ENCODE measurements at regions not wholly inside any gene's neighbourhood (a gene's known extent, or its start where the extent isn't known, plus 50 kb on each side); places are given as distances from the start of the nearest gene placed in this dataset.

GRCh38 chrX:26597981-26598380, 382.0 kb downstream of the MAGEB5 start:
- Histone ChIP-seq H3K27ac (ENCODE audit: low read depth, low read length) (no peak overlapping the region), H3K4me2 (ENCODE audit: low read length) (no peak overlapping the region), H3K9me2 (replicated peaks; ENCODE audit: control insufficient read depth, low read length) (no peaks in the 10 kb centered on the region), H4K20me1 (ENCODE audit: control insufficient read depth, insufficient read depth, low read depth, low read length) (no peaks in the 10 kb centered on the region), H3K4me1 (ENCODE audit: control insufficient read depth, low read length) (no peaks in the 10 kb centered on the region), H3F3A (ENCODE audit: control insufficient read depth, insufficient read depth) (no peaks in the 10 kb centered on the region), H3K27me3 (ENCODE audit: control insufficient read depth, low read length) (no peaks in the 10 kb centered on the region), H3K9me3 (ENCODE audit: control insufficient read depth, insufficient read depth, low read length) (no peaks in the 10 kb centered on the region), H3K79me2 (ENCODE audit: control insufficient read depth, low read length) (no peaks in the 10 kb centered on the region), H3K36me3 (ENCODE audit: control insufficient read depth, low read length) (no peaks in the 10 kb centered on the region), H3K4me3 (ENCODE audit: low read length) (no peak overlapping the region)
- no peak for TF ChIP-seq CTCF (IDR thresholded peaks at IDR 0.05; ENCODE audit: low read depth, low read length, poor library complexity, severe bottlenecking)
- no peak for TF ChIP-seq EZH2phosphoT487 (IDR thresholded peaks at IDR 0.05; ENCODE audit: borderline replicate concordance, low read length)

DNA sequence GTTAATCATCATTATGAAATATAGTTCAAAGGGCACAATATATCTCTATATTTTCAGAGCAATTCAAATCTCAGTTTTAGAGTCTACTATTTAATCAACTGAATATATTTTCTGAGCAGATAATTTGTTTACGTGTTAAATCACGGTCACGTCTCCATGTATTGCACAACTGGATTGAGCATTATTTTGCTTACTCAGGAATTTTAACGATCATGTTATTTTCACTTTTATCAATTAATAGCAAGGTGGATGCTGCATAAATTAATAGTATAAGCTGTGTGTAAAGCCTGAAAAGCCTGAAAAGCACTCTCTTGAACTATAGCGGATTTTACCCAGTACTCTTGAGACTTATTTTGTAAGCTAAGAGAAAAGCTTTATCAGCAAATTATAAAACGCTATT, 374.9 kb downstream of the MAGEB5 start:
- no peaks in the 10 kb centered on the region for H3K9me2 ChIP-seq (replicated peaks; ENCODE audit: control insufficient read depth, low read length)
- no peaks in the 10 kb centered on the region for H3F3A ChIP-seq (ENCODE audit: control insufficient read depth, insufficient read depth)
- no peaks in the 10 kb centered on the region for H3K79me2 ChIP-seq (ENCODE audit: control insufficient read depth, low read length)
- no peaks in the 10 kb centered on the region for H3K9me3 ChIP-seq (ENCODE audit: control insufficient read depth, insufficient read depth, low read length)
- no peak overlapping the region for H3K4me3 ChIP-seq (ENCODE audit: low read length)
- TF ChIP-seq EZH2phosphoT487 (IDR thresholded peaks at IDR 0.05; ENCODE audit: borderline replicate concordance, low read length) (no peak), CTCF (IDR thresholded peaks at IDR 0.05; ENCODE audit: low read depth, low read length, poor library complexity, severe bottlenecking) (no peak)
- H3K27me3 ChIP-seq (ENCODE audit: control insufficient read depth, low read length): no peaks in the 10 kb centered on the region
- H3K36me3 ChIP-seq (ENCODE audit: control insufficient read depth, low read length): no peaks in the 10 kb centered on the region
- H3K4me1 ChIP-seq (ENCODE audit: control insufficient read depth, low read length): no peaks in the 10 kb centered on the region
- no peak overlapping the region for H3K4me2 ChIP-seq (ENCODE audit: low read length)
- no peak overlapping the region for H3K27ac ChIP-seq (ENCODE audit: low read depth, low read length)
- no peaks in the 10 kb centered on the region for H4K20me1 ChIP-seq (ENCODE audit: control insufficient read depth, insufficient read depth, low read depth, low read length)

- Histone ChIP-seq H3K79me2 (ENCODE audit: control insufficient read depth, low read length) (no peaks in the 10 kb centered on the region), H3K4me3 (ENCODE audit: low read length) (no peak overlapping the region), H3K4me2 (ENCODE audit: low read length) (no peak overlapping the region), H3F3A (ENCODE audit: control insufficient read depth, insufficient read depth) (no peaks in the 10 kb centered on the region), H3K4me1 (ENCODE audit: control insufficient read depth, low read length) (no peaks in the 10 kb centered on the region), H4K20me1 (ENCODE audit: control insufficient read depth, insufficient read depth, low read depth, low read length) (no peaks in the 10 kb centered on the region), H3K27me3 (ENCODE audit: control insufficient read depth, low read length) (no peaks in the 10 kb centered on the region), H3K9me3 (ENCODE audit: control insufficient read depth, insufficient read depth, low read length) (no peaks in the 10 kb centered on the region), H3K36me3 (ENCODE audit: control insufficient read depth, low read length) (no peaks in the 10 kb centered on the region), H3K27ac (ENCODE audit: low read depth, low read length) (no peak overlapping the region), H3K9me2 (replicated peaks; ENCODE audit: control insufficient read depth, low read length) (no peaks in the 10 kb centered on the region)
- TF ChIP-seq EZH2phosphoT487 (IDR thresholded peaks at IDR 0.05; ENCODE audit: borderline replicate concordance, low read length) (no peak), CTCF (IDR thresholded peaks at IDR 0.05; ENCODE audit: low read depth, low read length, poor library complexity, severe bottlenecking) (no peak)
Measured at GRCh38 chrX:26586570-26586969, 370.6 kb downstream of the MAGEB5 start.

DNA sequence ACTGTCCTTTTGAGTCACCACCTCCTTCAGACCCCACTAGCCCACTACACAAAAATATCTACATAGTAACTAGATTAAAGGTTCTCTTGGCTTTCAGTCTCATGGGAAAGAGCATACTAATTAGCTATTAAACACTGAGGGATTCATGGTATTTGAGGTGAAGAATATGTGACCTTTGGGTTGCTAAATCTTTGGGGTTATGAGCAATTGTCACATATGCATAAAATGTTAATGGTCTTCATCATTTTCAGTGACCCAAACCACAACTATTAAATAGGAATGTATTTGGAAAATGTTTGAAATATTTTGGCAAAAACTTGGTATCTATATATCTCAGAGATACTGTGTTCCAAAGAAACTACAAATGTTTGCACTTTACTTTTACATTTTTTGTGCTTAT, 365.1 kb downstream of the MAGEB5 start:
- no peaks in the 10 kb centered on the region for H3K36me3 ChIP-seq (ENCODE audit: control insufficient read depth, low read length)

More for the DNA sequence above, 365.1 kb downstream of the MAGEB5 start:
- Histone ChIP-seq H3K9me3 (ENCODE audit: control insufficient read depth, insufficient read depth, low read length) (no peaks in the 10 kb centered on the region), H3K79me2 (ENCODE audit: control insufficient read depth, low read length) (no peaks in the 10 kb centered on the region), H3K4me2 (ENCODE audit: low read length) (no peak overlapping the region), H3F3A (ENCODE audit: control insufficient read depth, insufficient read depth) (no peaks in the 10 kb centered on the region), H3K27me3 (ENCODE audit: control insufficient read depth, low read length) (no peaks in the 10 kb centered on the region), H3K4me3 (ENCODE audit: low read length) (no peak overlapping the region), H4K20me1 (ENCODE audit: control insufficient read depth, insufficient read depth, low read depth, low read length) (no peaks in the 10 kb centered on the region), H3K4me1 (ENCODE audit: control insufficient read depth, low read length) (no peaks in the 10 kb centered on the region), H3K9me2 (replicated peaks; ENCODE audit: control insufficient read depth, low read length) (no peaks in the 10 kb centered on the region), H3K27ac (ENCODE audit: low read depth, low read length) (no peak overlapping the region)
- TF ChIP-seq CTCF (IDR thresholded peaks at IDR 0.05; ENCODE audit: low read depth, low read length, poor library complexity, severe bottlenecking) (no peak), EZH2phosphoT487 (IDR thresholded peaks at IDR 0.05; ENCODE audit: borderline replicate concordance, low read length) (no peak)
